Kidney (tissue), 13 donors: ENCODE measurements at regions not wholly inside any gene's neighbourhood (a gene's known extent, or its start where the extent isn't known, plus 50 kb on each side); places are given as distances from the start of the nearest gene placed in this dataset.
A peak's percentile ranks its signal among the peaks of the same experiment; 100 is the strongest.

Source experiments
- DNase-seq, 5 donors: peaks; one replicate each; pipeline ENCODE4 v3.0.0-alpha.2; 2013 to 2020
- FAIRE-seq: peaks from 2 replicates; lab custom pipeline; 2012; peaks lifted over from hg19 to GRCh38; lab: Jason Lieb, UNC
- H3K27ac ChIP-seq, 2 donors: one replicate each; pipeline ENCODE4 v1.7.0; 2013; ENCODE audit warnings: low read depth in 2 of 2, low read length in 2 of 2, inconsistent platforms in 1 of 2
- H3K27me3 ChIP-seq: one replicate; pipeline ENCODE4 v1.7.1; 2013; ENCODE audit warnings: low read length, inconsistent platforms; ENCODE audit not compliant: control insufficient read depth, insufficient read depth
- H3K36me3 ChIP-seq, 3 donors: one replicate each; pipeline versions ENCODE4 v1.7.0 to v1.7.1; 2013; ENCODE audit warnings: low read length in 3 of 3, control low read depth in 1 of 3, inconsistent platforms in 1 of 3; ENCODE audit not compliant: insufficient read depth in 3 of 3, control insufficient read depth in 2 of 3
- H3K4me1 ChIP-seq, 3 donors: one replicate each; pipeline versions ENCODE4 v1.7.0 to v1.7.1; 2013; ENCODE audit warnings: low read length in 3 of 3, inconsistent platforms in 1 of 3, low read depth in 1 of 3; ENCODE audit not compliant: control insufficient read depth in 2 of 3, insufficient read depth in 2 of 3
- H3K4me3 ChIP-seq, 3 donors: one replicate each; pipeline versions ENCODE4 v1.7.0 to v1.8.1; 2013; ENCODE audit warnings: low read length in 3 of 3, control low read depth in 1 of 3, inconsistent platforms in 1 of 3
- H3K9ac ChIP-seq, 3 donors: one replicate each; pipeline versions ENCODE4 v1.7.0 to v1.7.1; 2013; ENCODE audit warnings: low read length in 3 of 3, control low read depth in 1 of 3, inconsistent platforms in 1 of 3
- H3K9me3 ChIP-seq, 3 donors: one replicate each; pipeline versions ENCODE4 v1.7.0 to v1.7.1; 2013; ENCODE audit warnings: low read length in 3 of 3, control low read depth in 1 of 3, inconsistent platforms in 1 of 3; ENCODE audit not compliant: control insufficient read depth in 2 of 3, insufficient read depth in 1 of 3
- CTCF ChIP-seq: IDR thresholded peaks from 3 replicates; pipeline ENCODE4 v1.5.1; 2012; ENCODE audit warnings: mild to moderate bottlenecking, moderate library complexity, borderline replicate concordance; ENCODE audit not compliant: insufficient read depth; ENCODE audit errors: extremely low read depth
- intact Hi-C: fragments of 100-400 bp; cut with DNase I; formaldehyde crosslinking; loops from one replicate; pipeline ENCODE4 v1.11.1; 2022
- donor health status: control.
- donor health status: control.
- donor health status: control.
- donor health status: control.
- donor health status: control.
- donor health status: DM: yes; HTN: yes; CAD: no.
- donor health status: Normal renal cell carcinoma (clear cell type).

GRCh38 chr21:35259457-35259856, 210.4 kb upstream of the RUNX1 start:
- no peaks in the 10 kb centered on the region for H3K27me3 ChIP-seq
- H3K9ac ChIP-seq, result no peak overlapping the region
- H3K4me1 ChIP-seq, result no peaks in the 10 kb centered on the region
- intact Hi-C loops, result no loop called here
- H3K9me3 ChIP-seq, result no peaks in the 10 kb centered on the region
- TF ChIP-seq CTCF, result no peak
- DNase-seq, result peak in 2 of 5 donors; percentile 22 to 24
- no peak overlapping the region for H3K4me3 ChIP-seq
- no peaks in the 10 kb centered on the region for H3K36me3 ChIP-seq
- no peak overlapping the region for H3K27ac ChIP-seq
- FAIRE-seq, result no peak

DNA sequence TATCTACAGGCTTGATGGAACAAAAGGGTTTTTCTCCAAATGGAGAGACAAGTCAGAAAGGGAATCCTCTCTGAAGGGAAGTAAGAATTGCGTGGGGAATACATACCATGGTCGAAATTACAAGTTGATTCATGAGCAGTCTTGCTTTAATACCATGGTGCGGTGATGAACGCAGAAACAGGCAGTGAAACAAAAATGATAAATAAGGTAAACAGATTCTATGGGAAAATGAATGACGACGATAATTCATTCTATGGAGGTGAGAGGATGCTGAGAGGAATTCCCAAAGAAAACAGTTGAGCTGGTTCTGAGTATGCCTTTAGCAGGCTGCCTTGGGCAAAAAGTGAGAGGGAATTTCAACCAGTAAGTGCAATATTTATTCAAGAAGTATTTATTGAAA, 209.4 kb upstream of the RUNX1 start:
- TF ChIP-seq CTCF, result no peak
- no peak for FAIRE-seq
- intact Hi-C loops, result no loop called here

DNA sequence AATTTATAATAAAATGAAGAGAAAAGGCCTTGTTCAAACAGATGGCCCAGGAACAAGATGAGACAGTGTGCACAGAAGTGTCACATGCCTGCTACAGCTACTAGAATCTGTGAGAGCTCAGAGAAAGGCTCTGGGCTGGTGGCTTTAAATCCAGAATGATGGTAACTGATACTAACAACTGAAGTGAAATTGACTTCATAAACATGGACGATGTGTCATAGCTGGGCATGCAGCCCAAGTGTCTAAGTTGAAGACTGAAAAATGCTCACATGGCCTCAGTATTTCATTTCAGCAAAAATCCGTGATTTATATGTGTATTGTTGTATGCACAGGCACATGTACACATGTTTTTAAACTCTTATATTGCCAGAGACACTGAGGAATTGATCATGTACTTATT, 208.3 kb upstream of the RUNX1 start:
- H3K27me3 ChIP-seq, result no peaks in the 10 kb centered on the region
- H3K4me3 ChIP-seq, result no peak overlapping the region
- H3K4me1 ChIP-seq, result no peaks in the 10 kb centered on the region
- intact Hi-C loops, result no loop called here
- H3K27ac ChIP-seq, result no peak overlapping the region
- H3K9ac ChIP-seq, result no peak overlapping the region
- DNase-seq, result peak in 3 of 5 donors; percentile 15 to 70 (median 19)
- no peaks in the 10 kb centered on the region for H3K9me3 ChIP-seq
- TF ChIP-seq CTCF, result no peak
- no peaks in the 10 kb centered on the region for H3K36me3 ChIP-seq
- FAIRE-seq, result no peak

More for the DNA sequence above, 209.4 kb upstream of the RUNX1 start:
- H3K4me1 ChIP-seq, result no peaks in the 10 kb centered on the region
- no peak overlapping the region for H3K4me3 ChIP-seq
- H3K36me3 ChIP-seq, result no peaks in the 10 kb centered on the region
- no peak overlapping the region for H3K9ac ChIP-seq
- DNase-seq, result no peak
- no peak overlapping the region for H3K27ac ChIP-seq
- no peaks in the 10 kb centered on the region for H3K9me3 ChIP-seq
- H3K27me3 ChIP-seq, result no peaks in the 10 kb centered on the region

GRCh38 chr21:35256468-35256988, 207.4 kb upstream of the RUNX1 start:
- Histone ChIP-seq H3K27me3 (no peaks in the 10 kb centered on the region), H3K4me1 (no peaks in the 10 kb centered on the region), H3K4me3 (peak overlapping the region in 2 of 3 donors; percentile 22 to 32), H3K36me3 (no peaks in the 10 kb centered on the region), H3K9ac (no peak overlapping the region), H3K27ac (no peak overlapping the region), H3K9me3 (no peaks in the 10 kb centered on the region)
- FAIRE-seq (no peak), DNase-seq (peak; percentile 30 to 89 (median 60))
- intact Hi-C loops, result no loop called here
- no peak for TF ChIP-seq CTCF
